Stomach (tissue), 8 donors: ENCODE measurements at regions not wholly inside any gene's neighbourhood (a gene's known extent, or its start where the extent isn't known, plus 50 kb on each side); places are given as distances from the start of the nearest gene placed in this dataset.

ENCODE experiments used
- DNase-seq, 2 donors: peaks; one replicate each; pipeline versions ENCODE4 v3.0.0 to v3.0.0-alpha.2; 2013 to 2019
- H3K27ac ChIP-seq, 5 donors: fragments of 200-600 bp in 4 of 5; sonication (generic) in 4 of 5; one replicate each; pipeline ENCODE4 v1.5.1; 2013 to 2019; ENCODE audit warnings: mild to moderate bottlenecking in 1 of 5, moderate library complexity in 1 of 5
- H3K27me3 ChIP-seq, 3 donors: fragments of 200-600 bp; sonication (generic); one replicate each; pipeline ENCODE4 v1.5.1; 2017 to 2019; ENCODE audit warnings: mixed run types in 1 of 3
- H3K36me3 ChIP-seq, 4 donors: fragments of 200-600 bp; sonication (generic); 1 replicate in 3 of 4; 2 replicates in 1 of 4; pipeline ENCODE4 v1.5.1; 2016 to 2019
- H3K4me1 ChIP-seq, 4 donors: fragments of 200-600 bp; sonication (generic); one replicate each; pipeline ENCODE4 v1.5.1; 2016 to 2019
- H3K4me3 ChIP-seq, 4 donors: fragments of 200-600 bp; sonication (generic) in 3 of 4; one replicate each; pipeline ENCODE4 v1.5.1; 2016 to 2019; ENCODE audit warnings: mild to moderate bottlenecking in 1 of 4
- H3K9me3 ChIP-seq, 4 donors: fragments of 200-600 bp; sonication (generic); one replicate each; pipeline ENCODE4 v1.5.1; 2016 to 2019
- EP300 ChIP-seq: sonication (generic); formaldehyde crosslinking; IDR thresholded peaks from one replicate; pipeline ENCODE4 v1.6.1; 2017; ENCODE audit warnings: antibody characterized with exemption
- POLR2A ChIP-seq, 4 donors: fragments of 450-650 bp; IDR thresholded peaks; one replicate each; pipeline ENCODE4 v1.6.1; 2016; ENCODE audit warnings: antibody characterized with exemption in 4 of 4, control low read depth in 2 of 4, mild to moderate bottlenecking in 1 of 4, moderate library complexity in 1 of 4
- POLR2AphosphoS5 ChIP-seq, 3 donors: sonication (generic); formaldehyde crosslinking; IDR thresholded peaks; one replicate each; pipeline ENCODE4 v1.6.1; 2016; ENCODE audit warnings: antibody characterized with exemption in 3 of 3
- WGBS, 5 donors: extraction: QIAGEN DNeasy Blood & Tissue Kit in 3 of 5; methylation state at CpG; one replicate each; pipeline versions ENCODE4 v1.1.5 to v1.1.7; 2013 to 2018; 5-methylcytosine and 5-hydroxymethylcytosine counted together
- intact Hi-C: fragments of 100-400 bp; cut with DNase I; formaldehyde crosslinking; loops from one replicate; pipeline ENCODE4 v1.15.1; 2023; ENCODE audit warnings: low total_unique reads
- TF ChIP-seq, protein P1 (sequence below), 7 experiments: fragments of 450-650 bp in 4 of 7; fragments of 200-600 bp in 3 of 7; sonication (generic) in 3 of 7; IDR thresholded peaks; one replicate each; pipeline ENCODE4 v1.5.1; 2016 to 2019; ENCODE audit warnings: antibody characterized with exemption in 7 of 7, control low read depth in 2 of 7, mild to moderate bottlenecking in 1 of 7
- donor health status: healthy with polysubstance abuse.
- donor health status: Bipolar disorder and iron deficiency.
- donor health status: healthy.

- intact Hi-C loops = no loop called here
- no peaks in the 10 kb centered on the region for H3K36me3 ChIP-seq
- H3K27ac ChIP-seq = no peak overlapping the region
- no peak for DNase-seq
- 79 to 87% (median 82%) methylated on average over 4 of the region's 4 CpGs for WGBS, 5 donors
- no peak for TF ChIP-seq POLR2AphosphoS5 (IDR thresholded peaks at IDR 0.05)
- TF ChIP-seq EP300 = no peak
- TF ChIP-seq POLR2A (IDR thresholded peaks at IDR 0.05) = no peak
- TF ChIP-seq, protein P1, sequence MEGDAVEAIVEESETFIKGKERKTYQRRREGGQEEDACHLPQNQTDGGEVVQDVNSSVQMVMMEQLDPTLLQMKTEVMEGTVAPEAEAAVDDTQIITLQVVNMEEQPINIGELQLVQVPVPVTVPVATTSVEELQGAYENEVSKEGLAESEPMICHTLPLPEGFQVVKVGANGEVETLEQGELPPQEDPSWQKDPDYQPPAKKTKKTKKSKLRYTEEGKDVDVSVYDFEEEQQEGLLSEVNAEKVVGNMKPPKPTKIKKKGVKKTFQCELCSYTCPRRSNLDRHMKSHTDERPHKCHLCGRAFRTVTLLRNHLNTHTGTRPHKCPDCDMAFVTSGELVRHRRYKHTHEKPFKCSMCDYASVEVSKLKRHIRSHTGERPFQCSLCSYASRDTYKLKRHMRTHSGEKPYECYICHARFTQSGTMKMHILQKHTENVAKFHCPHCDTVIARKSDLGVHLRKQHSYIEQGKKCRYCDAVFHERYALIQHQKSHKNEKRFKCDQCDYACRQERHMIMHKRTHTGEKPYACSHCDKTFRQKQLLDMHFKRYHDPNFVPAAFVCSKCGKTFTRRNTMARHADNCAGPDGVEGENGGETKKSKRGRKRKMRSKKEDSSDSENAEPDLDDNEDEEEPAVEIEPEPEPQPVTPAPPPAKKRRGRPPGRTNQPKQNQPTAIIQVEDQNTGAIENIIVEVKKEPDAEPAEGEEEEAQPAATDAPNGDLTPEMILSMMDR (IDR thresholded peaks at IDR 0.05) = no peak
- no peaks in the 10 kb centered on the region for H3K4me1 ChIP-seq
- H3K9me3 ChIP-seq = no peaks in the 10 kb centered on the region
- H3K27me3 ChIP-seq = no peaks in the 10 kb centered on the region
- no peak overlapping the region for H3K4me3 ChIP-seq
Measured at GRCh38 chrX:7385131-7385530, 237.2 kb upstream of the PUDP start.

DNA sequence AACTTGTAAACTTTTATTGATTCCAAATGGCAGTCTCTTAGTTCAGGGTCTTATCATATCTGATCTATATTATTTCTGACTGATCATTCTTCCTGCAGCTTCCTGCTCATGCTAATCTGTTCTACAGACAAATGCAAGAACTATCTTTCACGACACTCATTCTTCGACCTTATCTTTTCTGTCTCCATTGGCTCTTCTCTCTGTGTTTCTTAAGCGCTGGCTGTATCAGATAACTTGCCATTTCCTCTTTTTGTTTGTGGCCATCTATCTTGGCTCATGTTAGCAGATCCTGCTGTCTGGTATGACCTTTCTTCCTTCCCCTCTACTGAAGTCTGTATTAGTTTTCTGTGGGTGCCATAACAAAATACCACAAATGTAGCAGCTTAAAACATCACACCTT lies 230.5 kb upstream of the PUDP start:
- H3K27ac ChIP-seq = no peak overlapping the region
- no peaks in the 10 kb centered on the region for H3K36me3 ChIP-seq
- no peaks in the 10 kb centered on the region for H3K27me3 ChIP-seq
- intact Hi-C loops = no loop called here
- H3K9me3 ChIP-seq = peaks cover 0 to 13% (median 8%) of the 10 kb centered on the region in 4 donors
- no peak overlapping the region for H3K4me3 ChIP-seq
- TF ChIP-seq POLR2A (IDR thresholded peaks at IDR 0.05) (no peak), EP300 (no peak), POLR2AphosphoS5 (IDR thresholded peaks at IDR 0.05) (no peak)
- TF ChIP-seq, protein P1 (IDR thresholded peaks at IDR 0.05) = no peak
- WGBS, 5 donors = 55 to 81% (median 64%) methylated on average over 3 of the region's 3 CpGs
- no peak for DNase-seq
- no peaks in the 10 kb centered on the region for H3K4me1 ChIP-seq

GRCh38 chrX:7372825-7373525 lies 225.0 kb upstream of the PUDP start:
- no peak for TF ChIP-seq POLR2AphosphoS5 (IDR thresholded peaks at IDR 0.05)
- TF ChIP-seq, protein P1 (IDR thresholded peaks at IDR 0.05) = no peak
- TF ChIP-seq POLR2A (IDR thresholded peaks at IDR 0.05) = no peak
- TF ChIP-seq EP300 = no peak
- intact Hi-C loops = no loop called here
- WGBS, 5 donors = 54 to 75% (median 69%) methylated on average over 7 of the region's 7 CpGs
- no peak for DNase-seq
- Histone ChIP-seq H3K4me1 (no peaks in the 10 kb centered on the region), H3K9me3 (peaks cover 0 to 22% (median 14%) of the 10 kb centered on the region in 4 donors), H3K36me3 (no peaks in the 10 kb centered on the region), H3K4me3 (no peak overlapping the region), H3K27ac (no peak overlapping the region), H3K27me3 (no peaks in the 10 kb centered on the region)

- TF ChIP-seq, protein P1 (IDR thresholded peaks at IDR 0.05) = no peak
- TF ChIP-seq EP300 (no peak), POLR2AphosphoS5 (IDR thresholded peaks at IDR 0.05) (no peak), POLR2A (IDR thresholded peaks at IDR 0.05) (no peak)
Measured at GRCh38 chrX:7362111-7362510, 214.2 kb upstream of the PUDP start.

More at GRCh38 chrX:7362111-7362510, 214.2 kb upstream of the PUDP start:
- no peaks in the 10 kb centered on the region for H3K27me3 ChIP-seq
- WGBS, 5 donors = 67 to 94% (median 86%) methylated on average over 2 of the region's 2 CpGs
- intact Hi-C loops = no loop called here
- H3K9me3 ChIP-seq = no peaks in the 10 kb centered on the region
- H3K36me3 ChIP-seq = no peaks in the 10 kb centered on the region
- no peak overlapping the region for H3K27ac ChIP-seq
- H3K4me1 ChIP-seq = no peaks in the 10 kb centered on the region
- H3K4me3 ChIP-seq = no peak overlapping the region
- DNase-seq = no peak
